ENCODE measurements at regions not wholly inside any gene's neighbourhood (a gene's known extent, or its start where the extent isn't known, plus 50 kb on each side); places are given as distances from the start of the nearest gene placed in this dataset.
"Not testable (repeated sequence)": the region's sequence is repeated elsewhere in the genome, so short reads cannot be mapped to it uniquely, and the experiment has no call there.

- no peak for DNase-seq
These were observed 836.0 kb downstream of the TRIML1 start for GRCh38 chr4:188975271-188975670.

- no peak for DNase-seq
These were observed 837.4 kb downstream of the TRIML1 start for GRCh38 chr4:188976644-188977115.

GRCh38 chr4:188977232-188977631 lies 838.0 kb downstream of the TRIML1 start:
- DNase-seq = not testable (repeated sequence)

GRCh38 chr4:188984518-188984917 lies 845.3 kb downstream of the TRIML1 start:
- DNase-seq = no peak

- no peak for DNase-seq
These were observed 847.0 kb downstream of the TRIML1 start for GRCh38 chr4:188986271-188986689.

GRCh38 chr4:188987011-188987410 lies 847.8 kb downstream of the TRIML1 start:
- no peak for DNase-seq

GRCh38 chr4:188988131-188988530 lies 848.9 kb downstream of the TRIML1 start:
- no peak for DNase-seq

GRCh38 chr4:188989371-188989770 lies 850.1 kb downstream of the TRIML1 start:
- DNase-seq = no peak

- DNase-seq = no peak
These were observed 853.5 kb downstream of the TRIML1 start for GRCh38 chr4:188992706-188993105.

- DNase-seq = no peak
These were observed 854.6 kb downstream of the TRIML1 start for GRCh38 chr4:188993871-188994270.

- DNase-seq = no peak
These were observed 862.2 kb downstream of the TRIML1 start for GRCh38 chr4:189001283-189001970.

- no peak for DNase-seq
These were observed 862.8 kb downstream of the TRIML1 start for GRCh38 chr4:189001971-189002450.

- no peak for DNase-seq
These were observed 863.2 kb downstream of the TRIML1 start for GRCh38 chr4:189002475-189002874.

- DNase-seq = not testable (repeated sequence)
These were observed 871.4 kb downstream of the TRIML1 start for GRCh38 chr4:189010452-189011217.

- no peak for DNase-seq
These were observed 882.6 kb downstream of the TRIML1 start for GRCh38 chr4:189021831-189022230.

- DNase-seq = no peak
These were observed 883.3 kb downstream of the TRIML1 start for GRCh38 chr4:189022440-189023035.

- no peak for DNase-seq
These were observed 890.8 kb downstream of the TRIML1 start for GRCh38 chr4:189029976-189030504.

- no peak for DNase-seq
These were observed 893.5 kb downstream of the TRIML1 start for GRCh38 chr4:189032606-189033338.

GRCh38 chr4:189033801-189034347 lies 894.6 kb downstream of the TRIML1 start:
- no peak for DNase-seq

GRCh38 chr4:189035091-189035490 lies 895.9 kb downstream of the TRIML1 start:
- no peak for DNase-seq

GRCh38 chr4:189035654-189036053 lies 896.4 kb downstream of the TRIML1 start:
- no peak for DNase-seq

GRCh38 chr4:189036906-189037305 lies 897.7 kb downstream of the TRIML1 start:
- no peak for DNase-seq

Measured in NCI-H446 treated with DMSO at 0.1 percent for 48 hours (cell line).